ENCODE measurements at regions not wholly inside any gene's neighbourhood (a gene's known extent, or its start where the extent isn't known, plus 50 kb on each side); places are given as distances from the start of the nearest gene placed in this dataset.
"Not testable (repeated sequence)": the region's sequence is repeated elsewhere in the genome, so short reads cannot be mapped to it uniquely, and the experiment has no call there.

DNA sequence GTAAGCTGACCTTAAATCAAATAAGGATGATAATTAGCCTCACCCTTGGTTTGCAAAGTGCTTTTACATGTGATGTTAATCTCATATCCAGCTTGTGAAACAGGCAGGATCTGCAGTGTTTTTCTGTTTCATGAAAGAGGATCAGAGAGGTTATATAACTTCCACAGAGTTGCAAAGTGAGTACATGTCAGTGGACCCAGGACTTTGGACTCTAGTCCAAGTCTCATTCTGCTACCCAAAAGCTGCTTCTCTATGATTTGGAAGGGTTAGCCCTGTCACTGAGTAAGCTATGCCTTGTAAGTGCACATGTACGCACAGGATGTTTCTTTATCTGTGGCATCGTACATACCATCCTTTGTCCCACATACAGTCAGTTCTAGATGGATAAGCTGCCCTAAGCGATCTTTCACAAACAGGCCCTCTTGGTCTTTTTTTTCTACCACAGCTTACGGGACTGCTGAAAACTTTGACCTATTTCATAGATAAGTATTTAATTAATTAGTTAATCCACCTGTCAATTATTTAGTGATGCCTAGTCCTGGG, 322.9 kb downstream of the TMEM38B start:
- Histone ChIP-seq H3K27me3 (peaks cover 0 to 95% (median 0%) of the 10 kb centered on the region in 11 experiments; a peak in 4 of 22 replicates), H4K20me1 (no peaks in the 10 kb centered on the region), H3K4me1 (no peaks in the 10 kb centered on the region), H3K36me3 (no peaks in the 10 kb centered on the region), H3K27ac (no peak overlapping the region), H3K4me3 (no peak overlapping the region), H3K9ac (no peak overlapping the region), H3K9me3 (replicated peaks in 1 of 11) (peaks cover 0 to 10% (median 0%) of the 10 kb centered on the region in 11 experiments; a peak in 2 of 22 replicates), H3K4me2 (no peak overlapping the region)
- no peak for TF ChIP-seq Cebpa-rat (IDR thresholded peaks at IDR 0.05)

DNA sequence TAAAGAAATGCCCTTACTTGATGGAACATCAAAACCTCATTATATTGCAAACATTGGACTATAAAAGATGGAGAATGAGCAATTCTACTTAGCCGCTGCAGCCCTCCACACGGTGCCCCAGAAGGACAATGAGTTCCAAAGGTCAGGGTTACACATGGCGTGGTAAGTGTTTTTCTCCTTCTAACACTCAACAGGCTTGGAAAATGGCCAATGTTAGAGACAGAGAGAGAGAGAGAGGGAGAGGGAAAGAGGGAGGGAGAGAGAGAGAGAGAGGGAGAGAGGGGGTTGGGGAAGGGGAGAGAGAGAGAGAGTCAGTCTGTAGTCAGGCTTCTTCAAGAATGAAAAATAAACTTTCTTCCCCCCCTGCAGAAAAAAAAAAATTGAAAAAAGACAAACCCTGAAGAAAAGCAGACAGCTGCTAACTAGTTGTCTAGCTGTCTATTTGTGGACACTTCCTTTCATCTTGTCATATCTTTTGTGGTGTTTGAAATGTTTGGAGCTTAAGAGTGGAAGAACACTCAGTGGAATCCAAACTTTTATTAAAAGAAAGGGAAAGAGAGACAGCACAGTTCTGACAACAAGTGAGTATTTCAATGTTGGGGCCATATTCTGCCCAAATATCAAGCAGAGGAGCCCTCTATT, 324.8 kb downstream of the TMEM38B start:
- no peak overlapping the region for H3K9ac ChIP-seq
- H4K20me1 ChIP-seq = no peaks in the 10 kb centered on the region
- H3K4me2 ChIP-seq = no peak overlapping the region

DNA sequence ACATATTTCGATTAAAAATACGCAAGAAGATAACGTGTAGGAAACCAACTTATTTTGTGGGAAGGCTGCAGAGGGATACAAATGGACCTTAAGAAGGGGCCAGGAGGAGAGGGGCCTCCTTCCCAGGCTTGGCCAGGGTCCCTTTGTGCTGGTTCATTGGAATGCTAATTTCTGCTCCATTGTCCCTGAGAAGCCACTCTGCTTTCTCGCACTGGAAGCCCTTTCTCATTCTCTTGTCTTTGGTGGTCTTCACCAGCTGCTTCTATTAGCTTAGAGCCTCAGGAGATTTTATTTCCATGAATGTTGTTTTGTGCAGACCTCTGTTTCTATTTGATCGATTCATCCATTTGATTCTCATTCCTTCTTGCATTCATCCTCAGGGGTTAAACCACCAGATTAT, 325.4 kb downstream of the TMEM38B start:
- no peak overlapping the region for H3K9ac ChIP-seq
- H3K4me3 ChIP-seq = no peak overlapping the region
- no peak overlapping the region for H3K27ac ChIP-seq
- no peaks in the 10 kb centered on the region for H3K36me3 ChIP-seq
- H3K4me2 ChIP-seq = no peak overlapping the region
- no peaks in the 10 kb centered on the region for H3K4me1 ChIP-seq
- no peaks in the 10 kb centered on the region for H4K20me1 ChIP-seq
- no peak for TF ChIP-seq Cebpa-rat (IDR thresholded peaks at IDR 0.05)
- peaks cover 0 to 71% (median 0%) of the 10 kb centered on the region in 11 experiments; a peak in 4 of 22 replicates for H3K27me3 ChIP-seq
- H3K9me3 ChIP-seq (replicated peaks in 1 of 11) = peaks cover 0 to 17% (median 0%) of the 10 kb centered on the region in 11 experiments; a peak in 4 of 22 replicates

More for the DNA sequence above, 324.8 kb downstream of the TMEM38B start:
- no peaks in the 10 kb centered on the region for H3K36me3 ChIP-seq
- no peak overlapping the region for H3K27ac ChIP-seq
- H3K27me3 ChIP-seq = peaks cover 0 to 76% (median 0%) of the 10 kb centered on the region in 11 experiments; a peak in 4 of 22 replicates
- peaks cover 0 to 20% (median 0%) of the 10 kb centered on the region in 11 experiments; a peak in 4 of 22 replicates for H3K9me3 ChIP-seq (replicated peaks in 1 of 11)
- H3K4me1 ChIP-seq = no peaks in the 10 kb centered on the region
- TF ChIP-seq Cebpa-rat (IDR thresholded peaks at IDR 0.05) = no peak
- H3K4me3 ChIP-seq = no peak overlapping the region

DNA sequence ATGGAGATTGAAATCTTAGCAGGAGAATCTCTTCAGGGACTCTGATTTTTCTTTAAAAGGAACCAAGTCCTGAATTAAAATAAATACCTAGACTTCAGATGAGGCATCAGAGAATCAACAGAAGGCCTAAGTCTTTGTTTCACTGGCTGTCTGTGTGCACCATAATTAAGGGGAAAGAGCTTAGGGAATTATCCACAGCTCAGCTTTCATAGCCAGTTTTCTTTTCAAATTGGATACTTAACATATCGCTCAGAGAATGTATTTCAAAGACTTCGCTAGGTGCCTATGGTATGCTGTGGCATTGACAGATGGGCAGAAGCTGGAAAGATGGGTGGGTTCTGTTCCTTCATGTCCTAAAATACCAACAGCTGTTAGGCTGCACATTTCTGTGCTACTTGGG, 325.8 kb downstream of the TMEM38B start:
- Histone ChIP-seq H3K4me3 (no peak overlapping the region), H4K20me1 (no peaks in the 10 kb centered on the region), H3K27ac (no peak overlapping the region), H3K9ac (no peak overlapping the region), H3K4me1 (no peaks in the 10 kb centered on the region), H3K9me3 (replicated peaks in 1 of 11) (peaks cover 0 to 15% (median 0%) of the 10 kb centered on the region in 11 experiments; a peak in 4 of 22 replicates), H3K27me3 (peaks cover 0 to 71% (median 0%) of the 10 kb centered on the region in 11 experiments; a peak in 4 of 22 replicates), H3K4me2 (no peak overlapping the region), H3K36me3 (no peaks in the 10 kb centered on the region)
- no peak for TF ChIP-seq Cebpa-rat (IDR thresholded peaks at IDR 0.05)

DNA sequence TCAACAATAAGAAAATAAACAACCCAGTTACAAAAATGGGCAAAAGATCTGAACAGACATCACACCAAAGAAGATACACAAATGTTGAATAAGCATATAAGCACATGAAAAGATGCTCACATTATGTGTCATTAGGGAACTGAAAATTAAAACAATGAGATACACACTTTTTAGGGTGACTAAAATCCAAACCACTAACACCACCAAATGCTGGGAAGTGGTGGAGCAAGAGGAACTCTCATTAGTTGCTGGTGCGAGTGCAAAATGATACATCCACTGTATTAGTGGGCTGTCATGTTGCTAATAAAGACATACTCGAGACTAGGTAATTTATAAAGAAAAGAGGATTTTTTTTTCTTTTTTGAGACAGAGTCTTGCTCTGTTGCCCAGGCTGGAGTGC, 329.1 kb downstream of the TMEM38B start:
- Histone ChIP-seq H3K9ac (no peak overlapping the region), H3K27ac (no peak overlapping the region), H3K4me3 (no peak overlapping the region), H3K4me2 (no peak overlapping the region), H3K4me1 (no peaks in the 10 kb centered on the region), H3K9me3 (replicated peaks in 1 of 11) (peaks cover 0 to 15% (median 0%) of the 10 kb centered on the region in 11 experiments; a peak in 4 of 22 replicates), H4K20me1 (no peaks in the 10 kb centered on the region), H3K36me3 (no peaks in the 10 kb centered on the region), H3K27me3 (peaks cover 0 to 55% (median 0%) of the 10 kb centered on the region in 11 experiments; a peak in 4 of 22 replicates)
- no peak for TF ChIP-seq Cebpa-rat (IDR thresholded peaks at IDR 0.05)

DNA sequence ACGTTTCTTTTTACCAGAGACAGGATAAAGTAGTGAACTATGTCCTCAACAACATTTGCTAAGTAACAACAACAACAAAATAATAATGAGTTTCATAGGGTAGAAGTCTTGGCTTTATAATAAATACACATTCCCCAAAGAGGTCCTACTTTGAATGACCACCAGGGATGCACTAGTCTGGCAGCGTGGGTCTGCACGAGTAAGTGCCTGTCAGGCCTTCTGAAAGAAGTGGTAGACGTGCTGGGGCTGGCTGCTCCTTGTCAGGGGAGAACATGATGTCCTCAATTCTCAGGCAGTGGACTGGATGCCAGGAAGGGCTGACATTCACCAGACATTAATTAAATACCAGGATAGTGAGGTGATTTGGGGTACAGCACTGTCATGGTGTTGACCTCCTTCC, 331.1 kb downstream of the TMEM38B start:
- TF ChIP-seq Cebpa-rat (IDR thresholded peaks at IDR 0.05) = no peak
- Histone ChIP-seq H3K9me3 (replicated peaks in 1 of 11) (peaks cover 0 to 28% (median 4%) of the 10 kb centered on the region in 11 experiments; a peak in 11 of 22 replicates), H3K4me3 (no peak overlapping the region), H4K20me1 (no peaks in the 10 kb centered on the region), H3K36me3 (no peaks in the 10 kb centered on the region), H3K4me2 (no peak overlapping the region), H3K4me1 (no peaks in the 10 kb centered on the region), H3K27ac (no peak overlapping the region), H3K27me3 (peaks cover 0 to 36% (median 0%) of the 10 kb centered on the region in 11 experiments; a peak in 4 of 22 replicates), H3K9ac (no peak overlapping the region)

DNA sequence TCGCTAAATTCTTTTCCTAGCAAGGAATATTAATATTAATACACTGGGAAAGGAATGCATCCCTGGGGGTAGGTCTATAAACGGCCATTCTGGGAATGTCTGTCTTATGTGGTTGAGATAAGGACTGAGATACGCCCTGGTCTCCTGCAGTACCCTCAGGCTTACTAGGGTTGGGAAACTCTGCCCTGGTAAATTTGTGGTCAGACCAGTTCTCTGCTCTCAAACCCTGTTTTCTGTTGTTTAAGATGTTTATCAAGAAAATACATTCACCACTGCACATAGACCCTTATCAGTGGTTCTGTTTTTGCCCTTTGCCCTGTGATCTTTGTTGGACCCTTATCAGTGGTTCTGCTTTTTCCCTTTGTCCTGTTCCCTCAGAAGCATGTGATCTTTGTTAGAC, 335.8 kb downstream of the TMEM38B start:
- Histone ChIP-seq H3K9me3 (replicated peaks in 1 of 11) (peaks cover 0 to 31% (median 9%) of the 10 kb centered on the region in 11 experiments; a peak in 16 of 22 replicates), H3K27me3 (peaks cover 0 to 24% (median 0%) of the 10 kb centered on the region in 11 experiments; a peak in 2 of 22 replicates)
- not testable (repeated sequence) for H3K4me1 ChIP-seq, H3K9ac ChIP-seq, H3K4me2 ChIP-seq, H3K4me3 ChIP-seq, H3K27ac ChIP-seq, H3K36me3 ChIP-seq, H4K20me1 ChIP-seq

DNA sequence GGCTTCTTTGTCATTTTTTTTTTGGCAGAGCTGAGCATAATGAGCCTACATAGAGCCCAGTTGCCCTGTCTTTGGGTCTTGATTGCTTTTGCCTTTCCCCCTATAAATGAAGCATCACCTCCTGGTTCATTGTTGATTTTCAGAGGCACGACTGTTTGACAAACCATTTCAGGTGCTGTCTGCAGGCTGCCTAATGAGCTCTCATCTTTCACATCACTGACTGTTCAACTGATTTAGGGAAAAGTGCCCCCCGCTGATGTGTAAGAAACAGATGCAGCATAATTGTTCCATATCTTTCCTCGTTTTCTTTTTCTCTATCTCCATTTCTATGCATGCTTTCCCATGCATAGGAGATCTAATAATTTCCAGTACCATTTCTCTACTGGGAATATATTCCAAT, 338.6 kb downstream of the TMEM38B start:
- Histone ChIP-seq H3K9ac (no peak overlapping the region), H3K27ac (no peak overlapping the region), H3K4me2 (no peak overlapping the region), H4K20me1 (no peaks in the 10 kb centered on the region), H3K36me3 (no peaks in the 10 kb centered on the region), H3K4me3 (no peak overlapping the region), H3K4me1 (no peaks in the 10 kb centered on the region), H3K9me3 (replicated peaks in 1 of 11) (peaks cover 0 to 31% (median 9%) of the 10 kb centered on the region in 11 experiments; a peak in 16 of 22 replicates), H3K27me3 (peaks cover 0 to 7% (median 0%) of the 10 kb centered on the region in 11 experiments; a peak in 1 of 22 replicates)
- no peak for TF ChIP-seq Cebpa-rat (IDR thresholded peaks at IDR 0.05)

DNA sequence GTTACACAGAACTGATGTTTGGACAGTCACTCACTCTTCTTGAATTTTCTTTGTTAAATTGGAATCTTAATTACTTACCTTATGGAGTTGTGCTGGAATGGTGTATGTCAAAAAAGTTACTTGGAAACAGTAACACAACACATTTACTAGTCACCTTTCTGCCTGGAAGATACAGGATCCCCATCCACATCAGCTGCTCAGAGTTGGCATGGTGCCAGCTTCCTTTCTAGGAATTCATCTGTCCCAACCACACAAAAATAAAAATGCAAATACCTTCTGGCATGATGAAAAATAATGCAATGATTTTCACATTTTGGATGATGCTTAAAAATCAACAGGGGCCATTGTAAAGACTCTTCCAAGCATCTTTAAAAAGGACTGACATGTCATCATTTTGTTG, 341.5 kb downstream of the TMEM38B start:
- TF ChIP-seq Cebpa-rat (IDR thresholded peaks at IDR 0.05) = no peak
- no peak overlapping the region for H3K9ac ChIP-seq

More for the DNA sequence above, 341.5 kb downstream of the TMEM38B start:
- Histone ChIP-seq H3K4me3 (no peak overlapping the region), H3K4me2 (no peak overlapping the region), H4K20me1 (no peaks in the 10 kb centered on the region), H3K36me3 (no peaks in the 10 kb centered on the region), H3K27me3 (0 out of 22 replicates have a peak, but pooled peaks cover 0 to 5% (median 0%) of the 10 kb centered on the region in 11 experiments), H3K9me3 (replicated peaks in 1 of 11) (peaks cover 0 to 17% (median 2%) of the 10 kb centered on the region in 11 experiments; a peak in 15 of 22 replicates), H3K4me1 (no peaks in the 10 kb centered on the region), H3K27ac (no peak overlapping the region)

All from BLaER1 treated with 17β-estradiol and CSF1 and Interleukin-3, amounts not matched to agents 10 nM and 100 nM (cell line).